GM21528 (cell line): ENCODE measurements at regions not wholly inside any gene's neighbourhood (a gene's known extent, or its start where the extent isn't known, plus 50 kb on each side); places are given as distances from the start of the nearest gene placed in this dataset.

ENCODE experiments used
- ATAC-seq: cut with Tn5 transposase; IDR thresholded peaks from one replicate; pipeline ENCODE4 v1.9.1; 2021; ENCODE audit warnings: mild to moderate bottlenecking, moderate library complexity; ENCODE audit not compliant: unreplicated experiment, low FRiP score

- ATAC-seq: no peak
Measured at GRCh38 chr9:82599336-82599949, 463.5 kb downstream of the RASEF start.

- no peak for ATAC-seq
Measured at GRCh38 chr9:82600536-82601292, 462.2 kb downstream of the RASEF start.

- no peak for ATAC-seq
Measured at GRCh38 chr9:82601293-82601771, 461.6 kb downstream of the RASEF start.

GRCh38 chr9:82604947-82605656 is 457.8 kb downstream of the RASEF start:
- ATAC-seq: no peak

- no peak for ATAC-seq
Measured at GRCh38 chr9:82605657-82606031, 457.3 kb downstream of the RASEF start.

GRCh38 chr9:82606071-82606470 is 456.9 kb downstream of the RASEF start:
- no peak for ATAC-seq

GRCh38 chr9:82606492-82607382 is 456.2 kb downstream of the RASEF start:
- no peak for ATAC-seq

- ATAC-seq: no peak
Measured at GRCh38 chr9:82608487-82608886, 454.5 kb downstream of the RASEF start.

GRCh38 chr9:82612942-82613341 is 450.0 kb downstream of the RASEF start:
- ATAC-seq: no peak

- ATAC-seq: no peak
Measured at GRCh38 chr9:82613498-82613897, 449.4 kb downstream of the RASEF start.

- no peak for ATAC-seq
Measured at GRCh38 chr9:82616545-82616944, 446.4 kb downstream of the RASEF start.

GRCh38 chr9:82621447-82621846 is 441.5 kb downstream of the RASEF start:
- no peak for ATAC-seq

GRCh38 chr9:82637368-82637767 is 425.6 kb downstream of the RASEF start:
- ATAC-seq: no peak

GRCh38 chr9:82645600-82645999 is 417.3 kb downstream of the RASEF start:
- ATAC-seq: no peak

- ATAC-seq: no peak
Measured at GRCh38 chr9:82650368-82650767, 412.6 kb downstream of the RASEF start.

- ATAC-seq: no peak
Measured at GRCh38 chr9:82651474-82651873, 411.5 kb downstream of the RASEF start.

- no peak for ATAC-seq
Measured at GRCh38 chr9:82665324-82665723, 397.6 kb downstream of the RASEF start.

GRCh38 chr9:82668689-82669199 is 394.2 kb downstream of the RASEF start:
- no peak for ATAC-seq

GRCh38 chr9:82670000-82670399 is 392.9 kb downstream of the RASEF start:
- ATAC-seq: no peak

GRCh38 chr9:82670726-82671125 is 392.2 kb downstream of the RASEF start:
- ATAC-seq: no peak
